ENCODE measurements at regions not wholly inside any gene's neighbourhood (a gene's known extent, or its start where the extent isn't known, plus 50 kb on each side); places are given as distances from the start of the nearest gene placed in this dataset.

DNA sequence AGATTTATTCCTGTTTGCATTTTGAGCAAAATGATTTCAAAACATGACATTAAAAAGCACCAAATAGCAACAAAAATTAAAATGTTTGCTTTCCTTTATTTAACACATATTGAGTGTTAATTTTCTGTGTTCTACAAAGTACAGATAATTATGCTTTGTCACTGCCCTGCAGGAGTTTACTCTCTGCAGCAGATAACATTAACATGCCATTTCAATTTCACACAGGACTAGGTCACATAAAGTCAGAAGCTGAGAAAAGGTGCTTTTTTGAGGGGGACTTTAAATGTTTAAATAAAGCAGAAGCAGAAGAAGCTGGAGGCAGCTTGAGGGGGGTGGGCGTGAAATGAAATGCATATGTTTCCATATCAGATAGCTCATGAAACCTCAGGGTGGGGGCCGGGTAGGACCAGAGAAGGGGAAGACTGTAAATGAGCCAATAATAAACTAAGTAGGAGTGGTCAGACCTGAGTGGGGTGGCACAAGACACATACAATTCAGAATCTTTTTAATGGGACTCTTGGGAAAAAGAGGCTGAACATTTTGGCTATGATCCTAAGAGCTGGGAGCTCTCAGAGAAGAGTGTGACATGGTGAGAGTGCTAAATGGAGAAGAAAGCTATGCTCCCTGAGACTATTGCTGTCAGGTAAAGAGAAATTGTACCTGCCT is 387.5 kb downstream of the FAM170A start:
- DNase-seq = no peak

DNA sequence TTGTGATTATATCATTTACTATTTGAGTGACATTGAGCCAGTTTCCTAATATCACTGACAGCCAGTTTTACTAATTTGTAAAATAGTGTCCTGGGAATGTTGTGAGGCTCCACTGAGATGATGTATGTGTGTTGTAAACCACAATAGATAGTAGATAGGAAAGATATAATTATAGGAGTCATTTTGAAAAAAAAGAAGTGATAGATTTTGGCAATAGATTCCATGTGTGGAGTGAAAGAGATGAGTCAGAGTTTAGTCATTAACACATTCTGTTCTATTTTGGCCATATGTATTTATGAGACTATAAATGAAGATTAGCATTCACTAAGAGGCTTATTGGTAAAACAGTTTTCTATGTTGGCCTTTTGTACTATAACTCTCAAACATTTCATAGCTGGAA is 388.2 kb downstream of the FAM170A start:
- peak; percentile 9 for DNase-seq

DNA sequence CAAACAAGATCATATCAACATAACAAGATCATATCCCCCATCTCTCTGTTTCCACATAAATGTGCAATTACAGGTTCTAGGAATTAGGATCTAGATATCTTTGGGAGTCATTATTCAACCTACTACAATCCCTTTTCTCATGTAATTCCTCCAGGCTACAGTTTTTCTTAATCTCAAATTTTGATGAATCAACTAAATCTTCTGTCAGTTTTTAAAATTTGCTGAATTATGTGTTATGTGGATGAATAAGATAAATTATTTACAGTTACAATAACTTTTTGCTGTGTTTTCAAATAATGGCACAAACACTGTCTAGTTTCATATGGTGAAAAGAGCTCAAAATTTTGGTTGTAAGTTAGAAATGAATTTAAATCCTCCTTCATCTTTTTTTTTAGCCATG is 405.8 kb downstream of the FAM170A start:
- DNase-seq = no peak

DNA sequence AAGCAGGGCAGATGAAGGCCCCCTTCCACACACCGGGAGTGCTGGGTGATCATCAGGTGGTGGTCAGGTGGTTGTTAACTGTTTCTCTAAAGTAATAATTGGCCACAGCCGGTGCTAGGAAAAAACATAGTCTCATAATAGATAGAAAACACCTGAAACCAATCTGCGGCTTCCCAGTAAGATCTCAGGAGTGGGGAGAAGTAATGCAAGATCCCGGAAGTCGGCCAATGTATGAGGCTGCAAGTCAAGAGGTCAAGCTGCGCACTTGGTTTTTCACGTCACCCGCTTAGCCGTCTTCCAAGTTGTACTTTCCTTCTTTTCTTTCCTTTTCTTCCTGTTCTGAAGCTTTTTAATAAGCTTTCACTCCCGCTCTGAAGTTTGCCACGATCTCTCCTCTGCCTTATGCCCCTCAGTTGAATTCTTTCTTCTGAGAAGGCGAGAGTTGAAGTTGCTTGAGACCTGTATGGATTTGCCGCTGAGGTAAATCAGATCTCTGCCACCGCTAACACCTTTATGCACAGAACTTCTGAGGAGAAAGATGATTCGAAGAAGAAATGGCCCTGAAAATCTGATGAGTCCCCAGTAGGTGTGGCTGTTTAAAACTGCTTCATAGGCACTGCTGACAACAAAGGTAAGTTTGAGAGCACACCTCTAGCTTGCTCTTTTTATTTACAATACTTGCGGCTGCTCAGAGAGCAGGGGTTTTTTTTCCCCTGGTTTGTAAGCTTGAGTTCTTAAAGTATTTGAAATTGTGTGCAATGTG is 406.6 kb downstream of the FAM170A start:
- no peak for DNase-seq

DNA sequence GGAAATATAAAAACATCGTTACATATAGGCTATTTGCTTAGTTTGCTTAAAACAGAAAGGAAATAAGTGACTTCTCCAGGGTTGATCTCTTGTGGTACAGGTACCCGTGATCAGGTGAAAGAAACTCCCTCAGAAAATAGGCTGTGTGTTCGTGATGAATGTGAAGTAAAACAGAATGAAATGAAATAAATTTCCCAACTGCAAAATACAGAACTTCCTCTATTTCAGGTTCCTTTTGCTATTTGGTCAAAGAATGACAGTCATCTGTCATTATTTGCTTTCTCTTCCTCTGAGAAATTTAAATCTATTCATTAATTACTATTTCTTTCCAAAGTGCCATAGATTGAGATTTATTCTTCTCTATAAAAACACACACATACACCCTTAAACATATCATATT is 408.1 kb downstream of the FAM170A start:
- peak; percentile 54 for DNase-seq

DNA sequence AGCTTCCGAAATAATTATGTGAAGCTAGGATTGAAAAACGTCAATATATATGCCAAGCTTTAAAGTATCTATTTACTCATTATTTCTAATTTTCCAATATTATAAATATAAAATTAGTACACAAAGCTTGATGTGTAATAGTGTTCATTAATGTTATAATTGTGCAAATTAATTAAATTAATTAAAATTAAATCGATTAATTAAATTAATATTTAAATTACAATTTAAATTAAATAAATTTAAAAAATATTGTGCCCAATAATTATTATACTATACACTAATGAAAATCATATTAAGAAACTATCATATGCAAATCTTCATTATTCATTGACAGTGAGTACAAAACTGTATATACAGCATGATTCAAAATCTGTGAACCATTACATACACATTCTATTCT is 409.8 kb downstream of the FAM170A start:
- no peak for DNase-seq

DNA sequence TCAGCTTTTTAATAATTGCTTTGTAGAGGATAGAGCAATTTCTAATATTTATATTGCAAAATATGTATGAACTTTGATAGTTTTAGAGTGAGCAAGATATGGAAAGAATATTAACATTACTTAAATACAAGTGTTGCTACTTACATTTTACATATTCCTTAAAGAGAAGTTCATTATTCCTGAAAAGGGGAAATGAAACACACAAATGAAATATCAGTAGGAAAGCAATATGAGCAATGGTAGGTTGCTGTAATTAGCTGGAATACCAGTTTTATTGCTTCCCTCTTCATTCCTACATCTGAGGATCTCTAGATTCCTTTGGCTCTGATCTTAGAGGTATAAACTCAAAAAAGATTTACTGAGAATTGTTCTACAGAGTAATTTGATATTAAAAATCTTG is 414.1 kb downstream of the FAM170A start:
- peak; percentile 46 for DNase-seq

DNA sequence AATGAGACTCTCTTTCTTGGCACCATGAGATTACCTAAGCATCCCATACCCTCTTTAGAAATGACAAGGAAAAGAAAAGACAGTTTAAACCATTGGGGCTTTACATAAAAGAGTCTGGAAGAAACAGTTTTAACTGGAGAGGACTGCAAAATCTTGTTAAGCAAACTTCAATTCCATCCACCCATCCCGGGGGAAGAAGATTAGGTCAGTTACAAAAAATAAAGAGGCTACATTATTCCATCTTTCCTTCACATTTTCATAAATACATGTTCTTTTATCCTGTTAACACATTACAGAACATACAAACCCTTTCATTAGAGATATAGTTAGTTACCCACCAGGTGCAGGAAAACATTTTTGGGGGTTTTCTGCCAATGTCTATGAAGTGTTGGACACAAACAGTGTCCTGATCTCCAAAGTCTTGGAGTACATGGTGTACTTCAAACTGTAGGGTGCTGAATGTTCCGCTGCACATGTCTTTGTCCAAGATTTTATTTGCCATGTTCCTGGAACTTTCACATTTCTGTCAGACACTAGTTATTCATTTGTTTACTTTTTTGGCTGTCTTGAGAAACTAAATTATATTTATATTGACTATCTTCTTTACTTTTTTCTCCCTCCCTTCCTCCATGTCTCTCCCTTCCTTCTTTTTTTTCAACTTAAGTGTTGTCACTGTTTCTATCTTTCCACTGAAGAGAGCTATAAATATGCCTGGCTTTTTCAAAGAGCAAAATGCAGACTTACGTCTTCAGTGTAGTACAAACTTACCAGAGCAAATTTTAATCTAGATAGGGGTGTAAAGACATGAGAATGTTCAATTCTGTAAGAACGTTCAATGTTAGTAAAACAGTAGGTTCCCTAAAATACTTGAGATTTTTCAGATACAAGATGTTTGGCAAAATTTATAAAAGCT is 410.9 kb upstream of the PRR16 start:
- no peak for DNase-seq

DNA sequence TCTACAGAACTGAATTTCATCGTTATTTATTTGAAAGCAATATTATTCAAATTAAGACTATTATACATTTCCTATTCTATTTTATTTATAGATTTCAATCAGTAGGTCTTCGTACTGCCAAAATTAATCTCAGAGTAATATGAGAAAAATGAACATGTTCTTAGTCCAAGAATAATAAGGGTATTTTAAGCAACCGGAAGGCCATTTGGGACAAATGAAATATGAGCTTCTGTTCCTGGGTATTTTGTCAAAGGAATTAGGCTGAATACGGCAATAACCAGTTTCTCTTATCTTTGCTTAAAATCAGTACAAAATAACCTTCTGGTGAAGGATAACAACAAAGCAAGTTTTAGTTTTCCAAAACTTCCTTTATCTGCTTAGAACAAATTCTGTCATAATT is 410.3 kb upstream of the PRR16 start:
- no peak for DNase-seq

DNA sequence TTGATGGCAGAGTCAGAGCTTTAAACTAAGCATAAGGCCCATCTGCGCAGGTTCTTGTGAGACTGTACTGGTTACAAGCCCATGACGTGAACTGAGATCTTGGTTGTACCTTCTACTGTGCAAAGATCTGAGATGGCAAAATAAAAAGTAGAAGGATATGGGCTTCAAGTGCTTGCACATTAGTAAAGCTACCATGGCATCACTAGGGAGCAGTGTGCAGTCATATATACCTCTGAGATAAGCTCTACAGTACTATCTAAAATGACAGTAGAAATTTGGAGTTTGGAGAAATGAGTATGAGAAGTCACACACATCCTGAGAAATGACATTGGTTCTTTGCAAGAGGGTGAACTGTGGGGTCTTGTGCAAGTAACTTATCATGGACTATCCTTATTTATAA is 408.2 kb upstream of the PRR16 start:
- peak; percentile 12 for DNase-seq

DNA sequence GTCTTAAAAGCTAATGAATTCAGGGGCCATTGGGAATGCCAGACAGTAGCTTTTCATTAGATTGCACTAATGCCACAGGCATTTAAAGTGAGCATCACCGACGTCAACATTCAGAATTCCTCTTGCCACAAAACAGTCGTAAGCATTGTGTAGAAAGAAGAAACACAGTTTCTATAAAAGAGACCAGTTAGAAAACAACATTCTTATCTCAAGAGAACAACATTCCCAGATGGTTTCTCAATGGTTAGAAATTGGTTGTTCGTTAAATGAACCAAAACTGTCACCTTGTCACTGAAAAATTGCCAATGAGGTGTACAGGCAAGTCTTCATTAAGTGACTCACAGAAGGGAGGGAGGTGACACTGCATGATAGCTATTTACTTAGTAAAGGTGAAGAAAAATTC is 401.6 kb upstream of the PRR16 start:
- DNase-seq = no peak

DNA sequence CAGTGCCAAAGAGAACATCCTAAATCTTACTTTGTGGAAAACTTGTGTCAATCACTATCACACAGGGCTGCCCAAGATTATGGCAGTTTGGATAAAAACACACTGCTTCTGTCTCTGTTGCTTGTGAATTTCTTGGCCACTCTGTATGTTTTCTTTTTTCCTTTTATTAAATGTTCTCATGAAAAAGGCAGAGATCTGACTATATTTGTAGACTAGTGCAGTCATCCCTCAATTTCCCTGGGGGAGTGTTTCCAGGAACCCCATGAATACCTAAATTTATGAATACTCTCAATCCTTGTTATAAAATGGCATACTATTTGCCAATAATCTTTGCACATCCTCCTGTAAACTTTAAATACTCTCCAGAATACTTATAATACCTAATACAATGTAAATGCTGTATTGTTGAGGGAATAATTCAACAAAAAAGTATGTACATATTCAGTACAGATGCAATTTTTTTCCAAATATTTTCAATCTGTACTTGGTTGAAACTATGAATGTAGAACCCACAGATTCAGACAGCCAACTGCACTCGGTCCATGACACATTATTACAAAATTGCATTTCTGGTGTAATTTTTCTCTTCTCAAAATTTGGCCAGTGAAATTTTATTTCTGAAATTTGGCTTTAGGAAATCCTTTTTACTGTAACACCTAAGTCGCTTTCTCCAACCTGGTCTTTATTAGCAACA is 391.9 kb upstream of the PRR16 start:
- no peak for DNase-seq

DNA sequence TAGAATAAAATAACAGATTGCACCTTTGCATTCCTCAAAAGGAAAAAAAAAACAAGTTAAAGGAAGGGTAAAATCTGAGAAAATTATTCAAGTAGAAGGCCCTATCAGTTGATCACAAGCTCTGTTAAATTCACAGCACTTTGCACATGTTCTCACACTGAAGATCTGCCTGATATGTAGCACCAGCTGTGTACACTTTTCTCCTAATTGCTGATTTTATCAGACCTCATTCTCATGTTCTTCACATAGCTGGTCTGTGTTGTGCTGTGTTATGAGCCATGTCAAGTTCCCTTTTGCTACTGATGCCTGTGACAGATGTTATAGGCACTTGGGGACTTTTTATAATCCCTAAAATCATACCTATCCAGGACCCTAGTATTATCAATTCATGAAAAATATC is 390.4 kb upstream of the PRR16 start:
- no peak for DNase-seq

DNA sequence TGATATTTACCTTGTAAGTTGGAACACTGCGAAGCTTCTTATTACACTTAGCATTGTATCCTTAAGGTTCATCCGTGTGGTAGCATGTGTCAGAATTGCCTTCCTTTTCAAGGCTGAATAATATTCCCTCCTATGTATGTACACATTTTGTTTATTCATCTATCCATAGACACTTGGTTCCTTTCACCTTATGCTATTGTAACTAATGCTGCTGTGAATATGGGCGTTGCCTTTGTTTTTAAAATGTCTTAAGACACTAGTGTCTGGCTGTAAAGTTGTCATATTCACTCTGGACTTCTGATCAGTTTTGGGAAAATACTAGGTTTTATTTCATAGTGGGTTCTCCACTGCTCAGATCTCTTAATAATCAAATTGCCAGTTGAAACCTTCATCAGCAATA is 383.3 kb upstream of the PRR16 start:
- DNase-seq = no peak

DNA sequence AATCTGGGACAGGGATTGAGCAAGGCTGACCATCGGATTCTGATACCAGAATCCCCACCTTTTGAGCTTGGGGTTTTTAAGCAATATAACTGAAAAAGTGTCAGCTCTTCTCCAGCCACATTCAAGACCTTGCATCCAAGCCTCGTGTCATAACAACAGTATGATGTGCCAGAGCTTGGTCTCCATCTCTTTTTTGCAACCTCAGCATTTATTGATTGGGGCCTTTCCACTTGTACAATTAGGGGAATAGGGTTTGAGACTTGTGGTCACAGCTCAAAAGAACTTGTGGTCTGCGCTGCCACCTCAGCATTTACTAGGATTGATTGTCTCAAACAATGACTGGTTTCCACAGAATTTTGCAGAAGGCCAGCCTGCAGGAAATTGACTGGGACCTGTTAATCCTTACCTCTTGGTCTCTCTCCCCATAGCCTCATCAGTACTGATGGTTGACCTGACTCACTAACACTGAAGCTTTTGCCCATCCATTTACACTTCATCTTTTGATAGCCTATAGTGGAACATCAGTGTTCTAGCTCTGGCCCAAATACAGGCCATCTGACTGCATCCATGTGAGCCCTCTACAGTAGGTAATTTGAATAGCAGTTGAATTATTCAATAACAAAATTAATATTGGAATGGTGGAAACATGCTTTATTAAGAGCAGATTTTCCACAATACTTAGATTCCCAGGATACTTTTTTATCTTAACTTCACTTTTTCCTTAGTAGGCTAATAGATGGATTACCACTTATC is 381.6 kb upstream of the PRR16 start:
- DNase-seq = no peak

DNA sequence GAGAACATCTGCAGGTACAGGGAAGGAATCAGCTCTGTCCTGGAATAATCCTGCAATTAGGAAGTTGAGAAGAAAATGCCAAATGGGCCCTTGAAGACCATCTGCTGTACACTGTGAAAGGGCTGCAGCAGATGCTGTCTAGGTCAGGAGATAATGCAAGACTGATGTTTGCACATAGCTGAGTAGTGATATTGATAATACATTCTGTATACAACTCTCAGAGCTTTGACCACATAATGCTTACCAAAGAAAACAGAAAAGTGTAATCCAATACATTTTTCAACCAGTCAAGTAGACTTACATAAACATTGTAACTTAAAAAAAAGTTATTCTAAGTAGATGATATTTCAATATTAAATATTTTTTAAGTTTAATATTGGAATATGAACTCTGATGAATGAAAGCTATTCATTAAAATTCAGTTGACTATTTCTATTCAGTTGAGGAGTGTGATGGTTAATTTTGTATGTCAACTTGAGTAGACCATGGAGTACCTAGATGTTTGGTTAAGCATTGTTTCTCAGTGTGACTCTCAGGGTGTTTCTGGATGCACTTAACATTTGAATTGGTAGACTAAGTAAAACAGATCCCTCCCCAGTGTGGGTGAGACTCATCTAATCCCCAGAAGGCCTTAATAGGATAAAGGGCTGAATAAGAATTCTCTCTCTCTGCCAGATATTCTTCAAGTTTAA is 380.1 kb upstream of the PRR16 start:
- DNase-seq = no peak

DNA sequence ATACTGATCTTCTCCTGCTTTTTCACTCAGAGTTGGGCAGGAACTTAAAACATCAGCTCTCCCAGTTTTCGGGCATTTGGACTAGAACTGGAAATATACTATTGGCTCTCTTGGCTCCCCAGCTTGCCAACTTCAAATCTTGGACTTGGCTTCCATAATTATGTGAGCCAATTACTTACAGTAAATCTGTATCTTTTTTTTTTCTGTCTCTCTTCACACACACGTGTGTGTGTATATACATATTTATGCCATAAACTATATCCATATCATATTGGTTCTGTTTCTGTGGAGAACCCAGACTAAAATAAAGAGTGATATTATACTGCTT is 379.6 kb upstream of the PRR16 start:
- no peak for DNase-seq

DNA sequence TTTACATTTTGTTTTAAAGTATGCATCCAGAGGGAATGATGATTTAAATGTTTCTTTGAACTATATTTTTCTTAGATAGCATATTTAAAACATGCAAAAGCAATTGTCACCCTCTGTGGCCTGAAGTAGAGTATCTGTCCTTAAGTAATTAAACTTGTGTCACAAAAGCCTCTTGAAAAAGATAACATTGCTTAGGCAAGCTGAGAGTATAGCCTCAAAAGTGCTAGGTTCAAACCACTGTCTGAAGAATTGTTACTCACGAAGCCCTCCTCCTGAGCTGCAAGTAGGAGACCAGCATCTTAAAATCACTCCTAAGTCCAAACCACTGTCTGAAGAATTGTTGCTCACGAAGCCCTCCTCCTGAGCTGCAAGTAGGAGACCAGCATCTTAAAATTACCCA is 378.0 kb upstream of the PRR16 start:
- no peak for DNase-seq

DNA sequence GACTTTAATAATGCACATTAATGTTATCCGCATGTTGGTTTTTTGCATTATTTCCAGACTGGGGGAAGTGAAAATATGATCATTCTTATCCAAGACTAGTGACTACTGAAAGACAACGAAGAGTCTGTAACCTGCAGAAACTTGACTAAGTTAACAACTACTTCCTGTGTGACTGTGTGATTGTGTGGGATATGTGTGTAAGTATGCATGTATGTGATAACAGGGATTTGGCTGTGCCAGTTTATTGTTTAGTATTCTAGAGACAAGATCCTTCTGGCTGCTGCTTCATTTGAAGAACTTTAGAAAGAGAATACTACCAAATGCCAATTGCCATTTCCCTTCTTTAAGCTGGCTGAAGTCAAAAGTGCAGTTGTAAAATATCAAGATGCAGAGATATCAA is 375.7 kb upstream of the PRR16 start:
- no peak for DNase-seq

DNA sequence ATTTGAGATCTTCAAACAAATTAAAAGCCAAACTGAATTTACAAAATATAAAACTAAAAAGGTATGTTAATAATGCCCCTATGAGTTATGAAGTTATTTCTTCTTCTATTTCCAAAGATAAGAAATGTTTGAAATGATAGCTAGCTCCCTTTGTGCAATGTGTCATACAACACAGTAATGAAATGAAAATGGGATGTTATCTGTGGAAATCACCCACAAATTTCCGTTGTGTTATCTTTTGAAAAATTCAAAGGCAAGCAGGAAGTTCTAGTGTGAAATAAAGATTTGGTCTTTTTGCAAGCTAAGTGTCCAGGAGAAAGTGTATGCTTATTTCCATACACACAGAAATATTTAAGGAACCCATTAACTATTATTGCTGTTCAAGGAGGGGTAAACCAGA is 375.3 kb upstream of the PRR16 start:
- DNase-seq = no peak

DNA sequence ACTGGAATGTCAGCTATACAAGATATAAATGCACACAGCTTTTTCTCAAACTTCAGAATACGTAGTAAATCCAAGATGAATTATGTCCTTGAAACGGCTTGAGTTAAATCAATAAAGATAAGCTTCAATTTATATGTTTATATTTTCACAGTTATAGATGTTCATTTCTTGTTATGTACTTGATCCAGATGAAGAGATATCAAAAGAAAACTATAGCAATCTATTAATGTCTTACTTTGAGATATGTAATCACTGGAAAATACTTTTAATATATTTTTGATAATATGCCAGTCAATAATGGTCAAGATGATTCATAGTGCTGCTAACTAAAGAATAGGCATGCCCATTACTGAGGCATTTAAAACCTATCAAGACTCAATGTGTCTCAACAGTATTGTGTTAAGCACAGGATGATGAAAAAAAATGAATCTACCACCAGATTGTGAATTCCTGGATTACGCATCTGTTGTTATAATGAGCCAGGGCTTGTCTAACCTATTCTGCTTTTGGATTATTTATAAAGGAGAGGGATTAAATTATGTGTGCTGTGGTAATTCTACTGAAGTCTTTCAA is 372.6 kb upstream of the PRR16 start:
- no peak for DNase-seq

DNA sequence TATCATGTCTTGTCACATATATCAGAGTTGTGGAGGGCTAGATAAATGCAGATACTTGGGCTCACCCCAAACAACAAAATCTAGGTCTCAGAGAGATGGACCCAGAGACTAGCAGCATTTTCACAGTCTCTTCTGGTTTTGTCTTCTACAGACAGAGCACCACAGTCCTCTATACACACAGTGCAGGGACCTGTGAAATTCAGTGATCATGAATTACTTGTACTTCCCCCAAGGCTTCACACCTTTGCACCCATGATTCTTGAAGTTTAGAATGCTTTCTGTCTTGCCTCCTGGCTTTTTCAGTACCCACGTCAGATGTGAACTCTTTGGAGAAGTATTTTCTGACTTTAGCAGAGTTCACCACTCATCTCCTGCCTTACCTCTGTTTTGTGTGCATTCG is 371.5 kb upstream of the PRR16 start:
- DNase-seq = no peak
